ENCODE measurements at regions not wholly inside any gene's neighbourhood (a gene's known extent, or its start where the extent isn't known, plus 50 kb on each side); places are given as distances from the start of the nearest gene placed in this dataset.

GRCh38 chr1:238476841-238477240, 586.1 kb upstream of the ZP4 start:
- no peaks in the 10 kb centered on the region for H3K36me3 ChIP-seq (ENCODE audit: low read depth)
- no peak for DNase-seq
- intact Hi-C loops (cut with DNase I, micrococcal nuclease): no loop called here
- H3K4me3 ChIP-seq: no peak overlapping the region
- no peaks in the 10 kb centered on the region for H3K4me1 ChIP-seq (ENCODE audit: low read depth)
- no peak for ATAC-seq
- TF ChIP-seq CTCF (IDR thresholded peaks at IDR 0.05): no peak
- no peaks in the 10 kb centered on the region for H3K9me3 ChIP-seq

GRCh38 chr1:238475712-238476111, 585.0 kb upstream of the ZP4 start:
- Histone ChIP-seq H3K9me3 (no peaks in the 10 kb centered on the region), H3K4me1 (ENCODE audit: low read depth) (no peaks in the 10 kb centered on the region), H3K4me3 (no peak overlapping the region), H3K36me3 (ENCODE audit: low read depth) (no peaks in the 10 kb centered on the region)
- TF ChIP-seq CTCF (IDR thresholded peaks at IDR 0.05): no peak
- intact Hi-C loops (cut with DNase I, micrococcal nuclease): no loop called here
- DNase-seq: no peak
- no peak for ATAC-seq

- intact Hi-C loops (cut with DNase I, micrococcal nuclease): no loop called here
- Histone ChIP-seq H3K4me1 (ENCODE audit: low read depth) (no peaks in the 10 kb centered on the region), H3K36me3 (ENCODE audit: low read depth) (no peaks in the 10 kb centered on the region), H3K9me3 (no peaks in the 10 kb centered on the region), H3K4me3 (no peak overlapping the region)
- no peak for TF ChIP-seq CTCF (IDR thresholded peaks at IDR 0.05)
- DNase-seq: no peak
- ATAC-seq: no peak
Observed at GRCh38 chr1:238474263-238474662, 583.5 kb upstream of the ZP4 start.

- no peak for ATAC-seq
- no peak for DNase-seq
- intact Hi-C loops (cut with DNase I, micrococcal nuclease): no loop called here
- Histone ChIP-seq H3K4me3 (no peak overlapping the region), H3K36me3 (ENCODE audit: low read depth) (no peaks in the 10 kb centered on the region), H3K4me1 (ENCODE audit: low read depth) (no peaks in the 10 kb centered on the region), H3K9me3 (no peaks in the 10 kb centered on the region)
- TF ChIP-seq CTCF (IDR thresholded peaks at IDR 0.05): no peak
Observed at GRCh38 chr1:238469146-238469631, 578.5 kb upstream of the ZP4 start.

- no peaks in the 10 kb centered on the region for H3K4me1 ChIP-seq (ENCODE audit: low read depth)
- DNase-seq (no peak), ATAC-seq (no peak)
- H3K9me3 ChIP-seq: no peaks in the 10 kb centered on the region
- intact Hi-C loops (cut with DNase I, micrococcal nuclease): no loop called here
- no peaks in the 10 kb centered on the region for H3K36me3 ChIP-seq (ENCODE audit: low read depth)
- no peak overlapping the region for H3K4me3 ChIP-seq
- no peak for TF ChIP-seq CTCF (IDR thresholded peaks at IDR 0.05)
Observed at GRCh38 chr1:238468068-238468467, 577.3 kb upstream of the ZP4 start.

GRCh38 chr1:238466459-238466858, 575.7 kb upstream of the ZP4 start:
- Histone ChIP-seq H3K4me1 (ENCODE audit: low read depth) (no peaks in the 10 kb centered on the region), H3K9me3 (no peaks in the 10 kb centered on the region), H3K4me3 (no peak overlapping the region), H3K36me3 (ENCODE audit: low read depth) (no peaks in the 10 kb centered on the region)
- ATAC-seq: no peak
- no peak for DNase-seq
- intact Hi-C loops (cut with DNase I, micrococcal nuclease): no loop called here
- no peak for TF ChIP-seq CTCF (IDR thresholded peaks at IDR 0.05)

All from mucosa of descending colon (tissue), 3 donors.